H1 (cell line): ENCODE measurements at regions not wholly inside any gene's neighbourhood (a gene's known extent, or its start where the extent isn't known, plus 50 kb on each side); places are given as distances from the start of the nearest gene placed in this dataset.

ENCODE experiments used
- CTCF ChIA-PET: fragments of 300-600 bp; sonication (Branson Sonifier 250); formaldehyde crosslinking; loops from one replicate; lab custom pipeline; 2021; ENCODE audit not compliant: partially characterized antibody; lab: Charles Lee
- POLR2A ChIA-PET: fragments of 300-600 bp; sonication (Branson Sonifier 250); formaldehyde crosslinking; loops from one replicate; lab custom pipeline; 2021; ENCODE audit warnings: inconsistent platforms; ENCODE audit not compliant: partially characterized antibody; lab: Charles Lee
- DNase-seq, 2 experiments: peaks; one replicate each; pipeline versions ENCODE4 v3.0.0 to v3.0.0-alpha.2; 2010 to 2022; ENCODE audit warnings: low spot score in 2 of 2, low read depth in 1 of 2, mixed read lengths in 1 of 2
- FAIRE-seq: peaks from 2 replicates; lab custom pipeline; 2011; peaks lifted over from hg19 to GRCh38; lab: Jason Lieb, UNC
- H2AFZ ChIP-seq: 2 replicates; pipeline ENCODE4 v1.8.1; 2012; ENCODE audit warnings: low read length, inconsistent platforms
- H2AK5ac ChIP-seq: 2 replicates; pipeline ENCODE4 v1.6.1; 2013; ENCODE audit warnings: low read depth, low read length
- H2BK120ac ChIP-seq: replicated peaks from 2 replicates; pipeline ENCODE3; 2013; ENCODE audit warnings: low read depth, low read length, inconsistent platforms
- H2BK12ac ChIP-seq: 2 replicates; pipeline ENCODE4 v1.6.1; 2013; ENCODE audit warnings: low read depth, low read length
- H2BK15ac ChIP-seq: 2 replicates; pipeline ENCODE4 v1.6.1; 2013; ENCODE audit warnings: low read length
- H2BK20ac ChIP-seq: 2 replicates; pipeline ENCODE4 v1.6.1; 2013; ENCODE audit warnings: low read length
- H2BK5ac ChIP-seq: 2 replicates; pipeline ENCODE4 v1.6.1; 2013; ENCODE audit warnings: low read depth, low read length
- H3K14ac ChIP-seq: 2 replicates; pipeline ENCODE4 v1.6.1; 2013; ENCODE audit warnings: inconsistent platforms; ENCODE audit not compliant: insufficient read length
- H3K18ac ChIP-seq: 2 replicates; pipeline ENCODE4 v1.6.1; 2013; ENCODE audit warnings: low read length; ENCODE audit errors: extremely low read depth
- H3K23ac ChIP-seq: 2 replicates; pipeline ENCODE4 v1.6.1; 2013; ENCODE audit warnings: inconsistent platforms; ENCODE audit not compliant: insufficient read length
- H3K23me2 ChIP-seq: 2 replicates; pipeline ENCODE4 v1.6.1; 2013; ENCODE audit warnings: low read depth, low read length
- H3K27ac ChIP-seq: 2 replicates; pipeline ENCODE4 v1.6.1; 2011; ENCODE audit warnings: low read depth, low read length, inconsistent platforms
- H3K27me3 ChIP-seq, 4 experiments: replicated peaks in 1 of 4; 1 replicate in 1 of 4; 2 replicates in 3 of 4; pipeline versions ENCODE4 v1.6.1 to v1.8.1; 2011 to 2013; ENCODE audit warnings: low read length in 3 of 4, mild to moderate bottlenecking in 3 of 4, inconsistent platforms in 2 of 4, mixed read lengths in 2 of 4, moderate library complexity in 1 of 4; ENCODE audit not compliant: control insufficient read depth in 3 of 4, insufficient read depth in 3 of 4; ENCODE audit errors: extremely low read depth in 1 of 4
- H3K36me3 ChIP-seq, 4 experiments: 2 replicates each; pipeline versions ENCODE4 v1.6.1 to v1.8.1; 2011 to 2013; ENCODE audit warnings: mild to moderate bottlenecking in 4 of 4, low read length in 3 of 4, moderate library complexity in 2 of 4, control low read depth in 1 of 4, inconsistent platforms in 1 of 4; ENCODE audit not compliant: insufficient read depth in 4 of 4, control insufficient read depth in 2 of 4
- H3K4ac ChIP-seq: replicated peaks from 2 replicates; pipeline ENCODE3; 2013; ENCODE audit warnings: low read length, low read depth, mixed read lengths, inconsistent platforms; ENCODE audit not compliant: insufficient read length
- H3K4me1 ChIP-seq, 4 experiments: replicated peaks in 1 of 4; 1 replicate in 1 of 4; 2 replicates in 3 of 4; pipeline versions ENCODE4 v1.6.1 to v1.8.1; 2011 to 2013; ENCODE audit warnings: low read length in 3 of 4, inconsistent platforms in 2 of 4, mixed read lengths in 1 of 4; ENCODE audit not compliant: insufficient read depth in 4 of 4, control insufficient read depth in 3 of 4
- H3K4me2 ChIP-seq, 2 experiments: 2 replicates each; pipeline versions ENCODE4 v1.6.1 to v1.8.1; 2011 to 2013; ENCODE audit warnings: low read depth in 2 of 2, low read length in 2 of 2, control low read depth in 1 of 2, inconsistent platforms in 1 of 2, mild to moderate bottlenecking in 1 of 2; ENCODE audit not compliant: insufficient read depth in 1 of 2
- H3K4me3 ChIP-seq, 4 experiments: fragments of 200-600, 300-600 bp in 1 of 4; sonication (generic), shearing (Covaris generic), sonication (Bioruptor Twin) in 1 of 4; 2 replicates each; pipeline versions ENCODE4 v1.5.1 to v1.8.1; 2011 to 2016; ENCODE audit warnings: low read length in 4 of 4, low read depth in 3 of 4, control low read depth in 2 of 4, inconsistent platforms in 2 of 4, mild to moderate bottlenecking in 2 of 4, mixed read lengths in 1 of 4, moderate library complexity in 1 of 4; ENCODE audit not compliant: insufficient read depth in 2 of 4; ENCODE audit errors: extremely low read depth in 1 of 4
- H3K56ac ChIP-seq: replicated peaks from 2 replicates; pipeline ENCODE3; 2013; ENCODE audit warnings: low read depth, mild to moderate bottlenecking, mixed read lengths, low read length, inconsistent platforms; ENCODE audit not compliant: insufficient read length
- H3K79me1 ChIP-seq: 2 replicates; pipeline ENCODE4 v1.6.1; 2013; ENCODE audit warnings: low read depth, low read length, control low read depth
- H3K79me2 ChIP-seq, 2 experiments: 2 replicates each; pipeline versions ENCODE4 v1.6.1 to v1.8.1; 2012 to 2013; ENCODE audit warnings: low read length in 2 of 2, mild to moderate bottlenecking in 2 of 2, inconsistent platforms in 1 of 2; ENCODE audit not compliant: insufficient read depth in 2 of 2, control insufficient read depth in 1 of 2
- H3K9ac ChIP-seq, 4 experiments: replicated peaks in 1 of 4; 1 replicate in 1 of 4; 2 replicates in 3 of 4; pipeline versions ENCODE4 v1.6.1 to v1.8.1; 2011 to 2013; ENCODE audit warnings: low read depth in 3 of 4, low read length in 3 of 4, control low read depth in 2 of 4, mild to moderate bottlenecking in 2 of 4, moderate library complexity in 2 of 4, inconsistent platforms in 1 of 4; ENCODE audit errors: extremely low read depth in 1 of 4
- H3K9me3 ChIP-seq, 2 experiments: 2 replicates each; pipeline versions ENCODE4 v1.6.1 to v1.8.1; 2012 to 2013; ENCODE audit warnings: mild to moderate bottlenecking in 2 of 2, moderate library complexity in 2 of 2, control low read depth in 1 of 2, inconsistent platforms in 1 of 2, low read depth in 1 of 2, low read length in 1 of 2, mixed read lengths in 1 of 2; ENCODE audit not compliant: insufficient read depth in 2 of 2
- H4K20me1 ChIP-seq, 2 experiments: replicated peaks in 1 of 2; 2 replicates each; pipeline versions ENCODE3 to v1.8.1; 2011 to 2013; ENCODE audit warnings: inconsistent platforms in 2 of 2, low read length in 2 of 2, mild to moderate bottlenecking in 1 of 2; ENCODE audit not compliant: insufficient read depth in 2 of 2, control insufficient read depth in 1 of 2
- H4K5ac ChIP-seq: 2 replicates; pipeline ENCODE4 v1.6.1; 2013; ENCODE audit warnings: low read length, low read depth, mixed read lengths, inconsistent platforms; ENCODE audit not compliant: insufficient read length
- H4K8ac ChIP-seq: 2 replicates; pipeline ENCODE4 v1.8.0; 2013; ENCODE audit warnings: mild to moderate bottlenecking, moderate library complexity, low read length, inconsistent platforms; ENCODE audit not compliant: insufficient read depth; ENCODE audit errors: extremely low read depth
- H4K91ac ChIP-seq: replicated peaks from 2 replicates; pipeline ENCODE3; 2013; ENCODE audit warnings: low read length, mixed read lengths, inconsistent platforms; ENCODE audit not compliant: insufficient read length
- CHD1 ChIP-seq: IDR thresholded peaks from 2 replicates; pipeline ENCODE4 v1.6.1; 2012; ENCODE audit warnings: low read depth, low read length, improper control_type of control experiment
- GTF2F1 ChIP-seq: IDR thresholded peaks from 2 replicates; pipeline ENCODE4 v1.6.1; 2012; ENCODE audit warnings: low read depth, low read length, improper control_type of control experiment, borderline replicate concordance
- HDAC2 ChIP-seq, 2 experiments: fragments of 300-600 bp in 1 of 2; sonication (generic) in 1 of 2; IDR thresholded peaks; 2 replicates each; pipeline ENCODE4 v1.6.1; 2011 to 2012; ENCODE audit warnings: low read depth in 2 of 2, low read length in 2 of 2, mild to moderate bottlenecking in 2 of 2, moderate library complexity in 2 of 2, borderline replicate concordance in 1 of 2, inconsistent platforms in 1 of 2
- HDAC6 ChIP-seq: IDR thresholded peaks from one replicate; pipeline ENCODE4 v1.7.1; 2012; ENCODE audit warnings: low read depth, mild to moderate bottlenecking, inconsistent platforms, low read length, moderate library complexity
- JUN ChIP-seq: IDR thresholded peaks from 2 replicates; pipeline ENCODE4 v1.6.1; 2011; ENCODE audit warnings: low read depth, mild to moderate bottlenecking, improper control_type of control experiment, low read length
- KDM5A ChIP-seq: fragments of 200-600 bp; IDR thresholded peaks from 2 replicates; pipeline ENCODE4 v1.7.1; 2012; ENCODE audit warnings: mild to moderate bottlenecking, low read length, inconsistent platforms, mixed read lengths
- NANOG ChIP-seq: IDR thresholded peaks from 2 replicates; pipeline ENCODE4 v1.6.1; 2011; ENCODE audit warnings: low read length, low read depth, mild to moderate bottlenecking, inconsistent platforms; ENCODE audit not compliant: insufficient read depth, poor library complexity, severe bottlenecking
- NRF1 ChIP-seq: IDR thresholded peaks from 2 replicates; pipeline ENCODE4 v1.6.1; 2011; ENCODE audit warnings: mild to moderate bottlenecking, low read depth, low read length, improper control_type of control experiment
- RFX5 ChIP-seq: IDR thresholded peaks from 2 replicates; pipeline ENCODE4 v1.6.1; 2011; ENCODE audit warnings: low read depth, low read length, improper control_type of control experiment, borderline replicate concordance
- SIN3A ChIP-seq, 2 experiments: IDR thresholded peaks in 1 of 2; conservative IDR thresholded peaks in 1 of 2; 2 replicates each; pipeline ENCODE4 v1.6.1; 2011 to 2012; ENCODE audit warnings: low read length in 2 of 2, improper control_type of control experiment in 1 of 2, low read depth in 1 of 2, mild to moderate bottlenecking in 1 of 2
- TAF1 ChIP-seq: IDR thresholded peaks from 2 replicates; pipeline ENCODE4 v1.6.1; 2011; ENCODE audit warnings: mild to moderate bottlenecking, low read depth, low read length
- ZNF274 ChIP-seq: IDR thresholded peaks from 2 replicates; pipeline ENCODE4 v1.7.0; 2012; ENCODE audit warnings: low read length, borderline replicate concordance; ENCODE audit errors: extremely low read depth
- WGBS, 2 experiments: shearing (Covaris generic) in 1 of 2; methylation state at CpG; one replicate each; pipeline versions ENCODE4 v1.1.6 to v1.1.7; 2013 to 2015; ENCODE audit warnings: low lambda C conversion rate in 2 of 2, mixed read lengths in 2 of 2, inconsistent platforms in 1 of 2, low coverage in 1 of 2, missing lambda C conversion rate in 1 of 2; ENCODE audit not compliant: insufficient replicate concordance in 2 of 2, insufficient coverage in 1 of 2, insufficient read length in 1 of 2; ENCODE audit errors: extremely low coverage in 1 of 2, missing lambda C conversion rate in 1 of 2; 5-methylcytosine and 5-hydroxymethylcytosine counted together
- TF ChIP-seq, protein P1 (sequence below): IDR thresholded peaks from 2 replicates; pipeline ENCODE4 v1.6.1; 2012; ENCODE audit warnings: inconsistent platforms

DNA sequence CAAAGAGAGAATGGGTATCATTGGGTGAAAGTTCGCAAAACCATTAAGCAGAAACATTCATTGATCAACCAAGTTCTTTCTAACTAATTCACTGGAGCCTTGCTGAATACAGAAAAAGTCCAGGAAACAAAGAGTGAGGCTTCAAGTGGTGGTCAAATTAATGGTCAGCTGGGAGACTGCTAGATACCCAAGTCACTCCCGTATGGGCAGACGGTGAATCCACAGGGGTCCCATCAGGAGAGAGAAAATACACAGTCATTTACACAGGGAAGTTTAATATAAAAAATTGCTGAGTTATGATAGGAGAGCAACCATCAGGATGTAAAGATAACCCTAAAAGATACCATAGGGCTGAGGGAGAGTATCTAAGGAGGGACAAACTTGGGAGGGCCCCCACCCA lies 198.7 kb upstream of the DTNBP1 start:
- WGBS, 2 experiments: 90% methylated on average over 3 of the region's 3 CpGs; no CpG with 5 or more reads in 1 of the 2 experiments
- Histone ChIP-seq H3K79me1 (no peaks in the 10 kb centered on the region), H2BK12ac (no peak overlapping the region), H2AFZ (no peak overlapping the region), H3K23me2 (no peaks in the 10 kb centered on the region), H3K9me3 (no peaks in the 10 kb centered on the region), H3K4me1 (no peaks in the 10 kb centered on the region), H3K27ac (no peak overlapping the region), H2BK20ac (no peak overlapping the region), H3K14ac (no peak overlapping the region), H4K5ac (no peak overlapping the region), H3K36me3 (no peaks in the 10 kb centered on the region), H3K9ac (no peak overlapping the region), H3K79me2 (no peaks in the 10 kb centered on the region), H3K4me3 (no peak overlapping the region), H2BK120ac (no peak overlapping the region), H3K56ac (no peak overlapping the region), H3K18ac (no peak overlapping the region), H2AK5ac (no peak overlapping the region), H3K4me2 (no peak overlapping the region), H4K91ac (no peak overlapping the region), H2BK5ac (no peak overlapping the region), H2BK15ac (no peak overlapping the region), H4K8ac (no peak overlapping the region), H3K27me3 (no peaks in the 10 kb centered on the region), H3K4ac (no peak overlapping the region), H3K23ac (no peak overlapping the region), H4K20me1 (no peaks in the 10 kb centered on the region)
- FAIRE-seq (no peak), DNase-seq (no peak)
- POLR2A ChIA-PET: no interaction called here
- CTCF ChIA-PET: interaction anchor here (1.1 to 1.3 kb wide), 2 partner anchors 13 to 33 kb away, joined by 3 to 4 read pairs; no protein-coding TSS in a partner anchor
- TF ChIP-seq SIN3A (conservative IDR thresholded peaks at IDR 0.05 in 1 of 2, IDR thresholded peaks at IDR 0.05 in 1 of 2; ENCODE audit: low read depth in 1 of 2, low read length in 2 of 2) (no peak), KDM5A (no peak), CHD1 (no peak), TAF1 (no peak), JUN (no peak), NRF1 (no peak), NANOG (no peak), HDAC2 (IDR thresholded peaks at IDR 0.05; ENCODE audit: borderline replicate concordance in 1 of 2, low read depth in 2 of 2, low read length in 2 of 2) (no peak), HDAC6 (no peak), GTF2F1 (no peak), RFX5 (no peak), ZNF274 (no peak)
- TF ChIP-seq, protein P1, sequence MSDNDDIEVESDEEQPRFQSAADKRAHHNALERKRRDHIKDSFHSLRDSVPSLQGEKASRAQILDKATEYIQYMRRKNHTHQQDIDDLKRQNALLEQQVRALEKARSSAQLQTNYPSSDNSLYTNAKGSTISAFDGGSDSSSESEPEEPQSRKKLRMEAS: no peak
